ENCODE measurements at regions not wholly inside any gene's neighbourhood (a gene's known extent, or its start where the extent isn't known, plus 50 kb on each side); places are given as distances from the start of the nearest gene placed in this dataset.
"Not testable (repeated sequence)": the region's sequence is repeated elsewhere in the genome, so short reads cannot be mapped to it uniquely, and the experiment has no call there.

GRCh38 chr6:9161731-9162130 is 726.4 kb upstream of the SLC35B3 start:
- DNase-seq (ENCODE audit: low spot score) (no peak), ATAC-seq (no peak)
- intact Hi-C loops (cut with DNase I): no loop called here

DNA sequence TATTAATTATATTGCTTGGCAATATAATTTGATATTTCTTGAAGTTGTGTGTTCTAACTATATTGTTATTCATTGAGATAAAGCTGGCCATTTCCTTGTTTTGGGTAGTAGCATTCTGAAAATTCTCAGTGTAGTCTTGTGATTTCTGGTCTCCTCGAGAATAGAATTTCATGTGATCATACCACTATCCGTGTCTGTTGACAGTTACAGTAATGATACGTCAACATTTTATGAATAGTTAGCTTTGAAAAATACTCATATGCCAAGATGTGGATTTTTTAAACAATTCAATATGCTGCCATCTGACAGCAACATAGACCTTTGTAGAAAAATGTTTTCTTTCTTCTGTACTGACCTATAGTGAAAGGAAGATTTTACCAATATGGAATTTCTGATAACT is 723.7 kb upstream of the SLC35B3 start:
- intact Hi-C loops (cut with DNase I): no loop called here
- ATAC-seq (no peak), DNase-seq (ENCODE audit: low spot score) (no peak)

- ATAC-seq (no peak), DNase-seq (ENCODE audit: low spot score) (no peak)
- intact Hi-C loops (cut with DNase I): no loop called here
These were observed 720.5 kb upstream of the SLC35B3 start for GRCh38 chr6:9155836-9156235.

DNA sequence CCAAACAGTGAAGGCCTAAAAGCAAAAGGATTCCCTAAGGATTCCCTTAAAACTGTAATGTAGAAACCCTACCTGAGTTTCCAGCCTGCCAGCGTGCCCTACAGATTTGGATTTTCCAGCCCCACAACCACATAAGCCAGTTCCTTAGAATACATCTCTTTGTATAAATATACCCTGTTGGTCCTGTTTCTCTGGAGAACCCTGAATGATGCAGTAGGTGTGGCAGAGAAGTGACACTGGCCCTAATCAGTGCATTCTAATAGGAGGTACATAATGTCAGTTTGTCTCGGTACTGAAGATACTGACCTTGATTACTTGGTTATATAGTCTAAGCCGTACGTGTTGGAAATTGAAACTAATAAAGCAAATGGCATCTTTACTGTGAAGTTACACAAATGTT is 707.8 kb upstream of the SLC35B3 start:
- DNase-seq (ENCODE audit: low spot score): no peak
- intact Hi-C loops (cut with DNase I): no loop called here
- ATAC-seq: no peak

GRCh38 chr6:9140951-9141460 is 705.7 kb upstream of the SLC35B3 start:
- DNase-seq (ENCODE audit: low spot score) (no peak), ATAC-seq (peak; percentile 58)
- intact Hi-C loops (cut with DNase I): no loop called here

DNA sequence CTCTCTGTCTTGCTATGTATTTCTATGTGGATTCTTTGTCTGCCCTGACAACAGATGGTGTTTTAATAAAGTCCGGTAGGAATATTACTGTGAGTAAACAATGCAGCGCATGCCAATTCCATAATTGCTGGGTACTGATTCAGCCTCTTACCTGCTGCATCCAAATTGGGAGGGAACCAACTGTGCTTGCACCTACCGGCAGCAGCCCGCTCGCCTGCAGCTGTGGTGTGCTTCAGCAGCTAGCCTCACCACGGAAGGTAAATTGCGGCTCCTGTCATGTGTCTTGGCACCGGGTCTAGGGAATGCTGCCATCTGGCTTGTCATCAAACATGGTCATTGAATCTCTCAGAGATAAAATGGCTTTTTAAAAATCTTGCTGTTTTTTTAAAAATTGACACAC is 704.8 kb upstream of the SLC35B3 start:
- ATAC-seq (no peak), DNase-seq (ENCODE audit: low spot score) (no peak)
- intact Hi-C loops (cut with DNase I): no loop called here

DNA sequence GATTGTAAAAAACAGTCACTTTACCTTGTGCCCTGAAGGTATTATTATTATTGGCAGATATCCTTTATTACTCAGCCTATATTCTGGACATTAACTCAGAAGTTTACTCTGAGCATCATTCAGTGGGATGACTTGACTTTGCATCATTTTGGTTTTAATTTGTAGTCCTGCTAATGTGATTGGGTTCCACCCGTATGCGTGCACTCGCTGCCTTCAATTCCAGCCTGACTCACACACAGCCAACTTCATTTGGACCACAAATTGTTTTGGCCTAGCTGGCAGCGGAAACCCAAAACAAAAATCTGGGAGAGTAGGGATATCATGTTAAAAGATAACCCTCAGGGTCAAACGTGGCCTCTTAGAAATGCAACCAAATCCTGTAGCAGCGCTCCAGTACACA is 704.4 kb upstream of the SLC35B3 start:
- no peak for ATAC-seq
- intact Hi-C loops (cut with DNase I): no loop called here
- DNase-seq (ENCODE audit: low spot score): no peak

DNA sequence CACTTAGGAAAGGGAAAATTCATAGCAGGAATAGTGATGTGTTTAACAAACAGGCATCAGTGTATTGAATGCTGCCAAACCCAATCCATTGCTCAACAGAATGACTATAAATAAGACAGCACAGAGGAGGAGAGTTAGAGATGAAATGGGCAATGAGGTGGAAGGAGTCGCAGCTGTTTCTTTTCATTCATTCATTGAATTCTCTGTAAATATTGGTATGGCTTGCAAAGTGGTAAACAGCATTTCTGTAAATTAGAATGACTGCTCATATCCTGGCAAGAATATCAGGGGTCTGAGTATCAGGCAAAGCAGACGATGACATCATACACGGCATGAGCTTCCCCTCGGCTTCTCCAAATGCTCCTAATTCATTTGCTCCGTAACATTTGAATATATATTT is 703.6 kb upstream of the SLC35B3 start:
- intact Hi-C loops (cut with DNase I): no loop called here
- DNase-seq (ENCODE audit: low spot score) (no peak), ATAC-seq (peak; percentile 49)

- no peak for ATAC-seq
- intact Hi-C loops (cut with DNase I): no loop called here
- no peak for DNase-seq (ENCODE audit: low spot score)
These were observed 700.9 kb upstream of the SLC35B3 start for GRCh38 chr6:9136141-9136822.

GRCh38 chr6:9131616-9132015 is 696.3 kb upstream of the SLC35B3 start:
- ATAC-seq: no peak
- intact Hi-C loops (cut with DNase I): no loop called here

DNA sequence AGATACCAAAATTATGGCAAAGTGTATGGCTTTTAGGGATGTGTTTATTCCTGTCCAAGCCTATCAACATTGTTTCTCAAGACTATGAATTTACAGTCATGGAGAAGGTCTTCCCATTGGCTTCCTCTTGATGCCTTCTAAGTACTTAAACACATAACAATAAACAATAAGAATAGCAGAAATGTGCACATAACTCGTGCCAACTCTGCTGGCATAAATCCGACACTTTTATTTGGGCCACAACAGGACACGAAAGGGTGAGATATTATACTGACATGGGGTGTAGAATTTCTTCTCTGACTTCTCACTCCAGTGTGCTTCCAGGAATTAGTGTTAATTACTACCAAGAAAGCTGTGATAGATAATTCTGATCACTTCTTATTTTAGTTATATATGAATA is 695.9 kb upstream of the SLC35B3 start:
- intact Hi-C loops (cut with DNase I): no loop called here
- DNase-seq (ENCODE audit: low spot score) (no peak), ATAC-seq (no peak)

More at GRCh38 chr6:9131616-9132015, 696.3 kb upstream of the SLC35B3 start:
- no peak for DNase-seq (ENCODE audit: low spot score)

DNA sequence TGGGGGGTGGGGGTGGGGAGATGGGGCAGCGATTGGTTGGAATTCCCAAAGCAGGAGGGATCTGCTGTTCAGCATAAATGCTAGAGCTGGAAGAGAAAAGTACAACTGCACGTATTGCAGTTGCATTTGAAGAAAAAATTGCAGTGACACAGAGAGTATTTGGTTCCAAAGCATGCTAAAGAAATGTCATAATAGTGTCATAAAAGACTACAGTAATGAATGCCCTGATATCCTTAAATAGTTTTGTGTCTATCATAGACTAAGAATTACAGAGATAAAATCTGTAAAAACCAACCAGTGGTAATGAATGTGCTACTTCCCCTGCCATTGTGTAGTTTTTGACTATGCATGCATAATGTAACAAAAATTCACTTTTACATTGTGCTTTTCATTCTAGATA is 693.6 kb upstream of the SLC35B3 start:
- intact Hi-C loops (cut with DNase I): no loop called here
- no peak for DNase-seq (ENCODE audit: low spot score)
- no peak for ATAC-seq

GRCh38 chr6:9126878-9127560 is 691.7 kb upstream of the SLC35B3 start:
- intact Hi-C loops (cut with DNase I): no loop called here
- ATAC-seq: no peak
- no peak for DNase-seq (ENCODE audit: low spot score)

DNA sequence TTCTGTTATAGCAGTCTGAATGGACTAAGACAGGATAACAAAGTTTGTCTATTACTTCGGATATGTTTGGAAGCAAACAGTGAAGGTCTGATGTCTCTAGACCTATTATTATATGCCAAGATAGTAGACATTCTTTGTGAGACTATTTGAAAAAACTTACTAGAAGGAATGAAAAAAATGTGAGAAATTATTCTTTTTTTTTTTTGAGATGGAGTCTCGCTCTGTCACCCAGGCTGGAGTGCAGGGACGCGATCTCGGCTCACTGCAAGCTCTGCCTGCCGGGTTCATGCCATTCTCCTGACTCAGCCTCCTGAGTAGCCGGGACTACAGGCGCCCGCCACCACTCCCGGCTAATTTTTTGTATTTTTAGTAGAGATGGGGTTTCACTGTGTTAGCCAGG is 690.7 kb upstream of the SLC35B3 start:
- DNase-seq (ENCODE audit: low spot score); ATAC-seq; intact Hi-C loops (cut with DNase I): not testable (repeated sequence)

- no peak for ATAC-seq
- DNase-seq (ENCODE audit: low spot score): no peak
- intact Hi-C loops (cut with DNase I): no loop called here
These were observed 686.2 kb upstream of the SLC35B3 start for GRCh38 chr6:9121549-9121948.

DNA sequence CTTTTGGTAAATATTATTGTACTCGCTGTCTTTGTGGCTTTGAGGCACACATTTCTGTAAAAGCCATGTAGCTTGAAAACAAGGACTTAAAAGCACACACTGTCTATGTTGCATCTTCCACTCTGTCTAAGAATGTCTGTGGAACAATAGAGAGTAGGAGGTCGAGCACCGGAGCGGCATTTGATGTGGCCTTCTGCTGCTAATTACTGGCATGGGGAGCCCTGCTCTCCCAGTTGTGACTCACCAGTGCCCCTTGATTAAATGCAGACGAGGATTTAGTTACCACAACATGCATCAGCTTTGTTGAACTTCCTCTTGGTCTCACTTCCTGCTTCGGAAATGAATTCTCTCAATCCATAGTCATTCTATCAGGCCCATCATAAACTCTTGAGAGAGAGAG is 680.7 kb upstream of the SLC35B3 start:
- ATAC-seq (no peak), DNase-seq (ENCODE audit: low spot score) (no peak)
- intact Hi-C loops (cut with DNase I): no loop called here

GRCh38 chr6:9112544-9112943 is 677.2 kb upstream of the SLC35B3 start:
- intact Hi-C loops (cut with DNase I): no loop called here
- ATAC-seq: no peak
- no peak for DNase-seq (ENCODE audit: low spot score)

GRCh38 chr6:9103876-9104521 is 668.7 kb upstream of the SLC35B3 start:
- DNase-seq (ENCODE audit: low spot score) (no peak), ATAC-seq (no peak)
- intact Hi-C loops (cut with DNase I): no loop called here

DNA sequence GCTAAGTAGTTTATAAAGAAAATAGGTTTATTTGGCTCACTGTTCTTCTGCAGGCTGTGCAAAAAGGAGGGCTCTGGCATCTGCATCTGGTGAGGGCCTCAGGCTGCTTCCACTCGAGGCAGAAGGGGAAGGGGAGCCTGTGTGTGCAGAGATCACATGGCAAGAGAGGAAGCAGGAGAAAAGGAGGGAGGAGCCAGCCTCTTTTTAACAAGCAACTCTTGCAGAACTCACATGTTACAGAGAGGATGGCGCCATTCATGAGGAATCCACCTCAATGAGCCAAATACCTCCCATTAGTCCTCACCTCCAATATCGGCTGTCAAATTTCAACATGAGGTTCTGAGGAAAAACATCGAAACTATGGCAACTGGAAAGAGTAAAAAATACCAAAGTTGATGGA is 666.6 kb upstream of the SLC35B3 start:
- DNase-seq (ENCODE audit: low spot score): no peak
- ATAC-seq: no peak
- intact Hi-C loops (cut with DNase I): no loop called here

- ATAC-seq: no peak
- no peak for DNase-seq (ENCODE audit: low spot score)
- intact Hi-C loops (cut with DNase I): no loop called here
These were observed 665.7 kb upstream of the SLC35B3 start for GRCh38 chr6:9100869-9101580.
